H1 (cell line): ENCODE measurements at regions not wholly inside any gene's neighbourhood (a gene's known extent, or its start where the extent isn't known, plus 50 kb on each side); places are given as distances from the start of the nearest gene placed in this dataset.

ENCODE experiments used
- CTCF ChIA-PET: fragments of 300-600 bp; sonication (Branson Sonifier 250); formaldehyde crosslinking; loops from one replicate; lab custom pipeline; 2021; ENCODE audit not compliant: partially characterized antibody; lab: Charles Lee
- POLR2A ChIA-PET: fragments of 300-600 bp; sonication (Branson Sonifier 250); formaldehyde crosslinking; loops from one replicate; lab custom pipeline; 2021; ENCODE audit warnings: inconsistent platforms; ENCODE audit not compliant: partially characterized antibody; lab: Charles Lee
- DNase-seq, 2 experiments: peaks; one replicate each; pipeline versions ENCODE4 v3.0.0 to v3.0.0-alpha.2; 2010 to 2022; ENCODE audit warnings: low spot score in 2 of 2, low read depth in 1 of 2, mixed read lengths in 1 of 2
- FAIRE-seq: peaks from 2 replicates; lab custom pipeline; 2011; peaks lifted over from hg19 to GRCh38; lab: Jason Lieb, UNC
- H2AFZ ChIP-seq: 2 replicates; pipeline ENCODE4 v1.8.1; 2012; ENCODE audit warnings: low read length, inconsistent platforms
- H2AK5ac ChIP-seq: 2 replicates; pipeline ENCODE4 v1.6.1; 2013; ENCODE audit warnings: low read depth, low read length
- H2BK120ac ChIP-seq: replicated peaks from 2 replicates; pipeline ENCODE3; 2013; ENCODE audit warnings: low read depth, low read length, inconsistent platforms
- H2BK12ac ChIP-seq: 2 replicates; pipeline ENCODE4 v1.6.1; 2013; ENCODE audit warnings: low read depth, low read length
- H2BK15ac ChIP-seq: 2 replicates; pipeline ENCODE4 v1.6.1; 2013; ENCODE audit warnings: low read length
- H2BK20ac ChIP-seq: 2 replicates; pipeline ENCODE4 v1.6.1; 2013; ENCODE audit warnings: low read length
- H2BK5ac ChIP-seq: 2 replicates; pipeline ENCODE4 v1.6.1; 2013; ENCODE audit warnings: low read depth, low read length
- H3K14ac ChIP-seq: 2 replicates; pipeline ENCODE4 v1.6.1; 2013; ENCODE audit warnings: inconsistent platforms; ENCODE audit not compliant: insufficient read length
- H3K18ac ChIP-seq: 2 replicates; pipeline ENCODE4 v1.6.1; 2013; ENCODE audit warnings: low read length; ENCODE audit errors: extremely low read depth
- H3K23ac ChIP-seq: 2 replicates; pipeline ENCODE4 v1.6.1; 2013; ENCODE audit warnings: inconsistent platforms; ENCODE audit not compliant: insufficient read length
- H3K23me2 ChIP-seq: 2 replicates; pipeline ENCODE4 v1.6.1; 2013; ENCODE audit warnings: low read depth, low read length
- H3K27ac ChIP-seq: 2 replicates; pipeline ENCODE4 v1.6.1; 2011; ENCODE audit warnings: low read depth, low read length, inconsistent platforms
- H3K27me3 ChIP-seq, 4 experiments: replicated peaks in 1 of 4; 1 replicate in 1 of 4; 2 replicates in 3 of 4; pipeline versions ENCODE4 v1.6.1 to v1.8.1; 2011 to 2013; ENCODE audit warnings: low read length in 3 of 4, mild to moderate bottlenecking in 3 of 4, inconsistent platforms in 2 of 4, mixed read lengths in 2 of 4, moderate library complexity in 1 of 4; ENCODE audit not compliant: control insufficient read depth in 3 of 4, insufficient read depth in 3 of 4; ENCODE audit errors: extremely low read depth in 1 of 4
- H3K36me3 ChIP-seq, 4 experiments: 2 replicates each; pipeline versions ENCODE4 v1.6.1 to v1.8.1; 2011 to 2013; ENCODE audit warnings: mild to moderate bottlenecking in 4 of 4, low read length in 3 of 4, moderate library complexity in 2 of 4, control low read depth in 1 of 4, inconsistent platforms in 1 of 4; ENCODE audit not compliant: insufficient read depth in 4 of 4, control insufficient read depth in 2 of 4
- H3K4ac ChIP-seq: replicated peaks from 2 replicates; pipeline ENCODE3; 2013; ENCODE audit warnings: low read length, low read depth, mixed read lengths, inconsistent platforms; ENCODE audit not compliant: insufficient read length
- H3K4me1 ChIP-seq, 4 experiments: replicated peaks in 1 of 4; 1 replicate in 1 of 4; 2 replicates in 3 of 4; pipeline versions ENCODE4 v1.6.1 to v1.8.1; 2011 to 2013; ENCODE audit warnings: low read length in 3 of 4, inconsistent platforms in 2 of 4, mixed read lengths in 1 of 4; ENCODE audit not compliant: insufficient read depth in 4 of 4, control insufficient read depth in 3 of 4
- H3K4me2 ChIP-seq, 2 experiments: 2 replicates each; pipeline versions ENCODE4 v1.6.1 to v1.8.1; 2011 to 2013; ENCODE audit warnings: low read depth in 2 of 2, low read length in 2 of 2, control low read depth in 1 of 2, inconsistent platforms in 1 of 2, mild to moderate bottlenecking in 1 of 2; ENCODE audit not compliant: insufficient read depth in 1 of 2
- H3K4me3 ChIP-seq, 4 experiments: fragments of 200-600, 300-600 bp in 1 of 4; sonication (generic), shearing (Covaris generic), sonication (Bioruptor Twin) in 1 of 4; 2 replicates each; pipeline versions ENCODE4 v1.5.1 to v1.8.1; 2011 to 2016; ENCODE audit warnings: low read length in 4 of 4, low read depth in 3 of 4, control low read depth in 2 of 4, inconsistent platforms in 2 of 4, mild to moderate bottlenecking in 2 of 4, mixed read lengths in 1 of 4, moderate library complexity in 1 of 4; ENCODE audit not compliant: insufficient read depth in 2 of 4; ENCODE audit errors: extremely low read depth in 1 of 4
- H3K56ac ChIP-seq: replicated peaks from 2 replicates; pipeline ENCODE3; 2013; ENCODE audit warnings: low read depth, mild to moderate bottlenecking, mixed read lengths, low read length, inconsistent platforms; ENCODE audit not compliant: insufficient read length
- H3K79me1 ChIP-seq: 2 replicates; pipeline ENCODE4 v1.6.1; 2013; ENCODE audit warnings: low read depth, low read length, control low read depth
- H3K79me2 ChIP-seq, 2 experiments: 2 replicates each; pipeline versions ENCODE4 v1.6.1 to v1.8.1; 2012 to 2013; ENCODE audit warnings: low read length in 2 of 2, mild to moderate bottlenecking in 2 of 2, inconsistent platforms in 1 of 2; ENCODE audit not compliant: insufficient read depth in 2 of 2, control insufficient read depth in 1 of 2
- H3K9ac ChIP-seq, 4 experiments: replicated peaks in 1 of 4; 1 replicate in 1 of 4; 2 replicates in 3 of 4; pipeline versions ENCODE4 v1.6.1 to v1.8.1; 2011 to 2013; ENCODE audit warnings: low read depth in 3 of 4, low read length in 3 of 4, control low read depth in 2 of 4, mild to moderate bottlenecking in 2 of 4, moderate library complexity in 2 of 4, inconsistent platforms in 1 of 4; ENCODE audit errors: extremely low read depth in 1 of 4
- H3K9me3 ChIP-seq, 2 experiments: 2 replicates each; pipeline versions ENCODE4 v1.6.1 to v1.8.1; 2012 to 2013; ENCODE audit warnings: mild to moderate bottlenecking in 2 of 2, moderate library complexity in 2 of 2, control low read depth in 1 of 2, inconsistent platforms in 1 of 2, low read depth in 1 of 2, low read length in 1 of 2, mixed read lengths in 1 of 2; ENCODE audit not compliant: insufficient read depth in 2 of 2
- H4K20me1 ChIP-seq, 2 experiments: replicated peaks in 1 of 2; 2 replicates each; pipeline versions ENCODE3 to v1.8.1; 2011 to 2013; ENCODE audit warnings: inconsistent platforms in 2 of 2, low read length in 2 of 2, mild to moderate bottlenecking in 1 of 2; ENCODE audit not compliant: insufficient read depth in 2 of 2, control insufficient read depth in 1 of 2
- H4K5ac ChIP-seq: 2 replicates; pipeline ENCODE4 v1.6.1; 2013; ENCODE audit warnings: low read length, low read depth, mixed read lengths, inconsistent platforms; ENCODE audit not compliant: insufficient read length
- H4K8ac ChIP-seq: 2 replicates; pipeline ENCODE4 v1.8.0; 2013; ENCODE audit warnings: mild to moderate bottlenecking, moderate library complexity, low read length, inconsistent platforms; ENCODE audit not compliant: insufficient read depth; ENCODE audit errors: extremely low read depth
- H4K91ac ChIP-seq: replicated peaks from 2 replicates; pipeline ENCODE3; 2013; ENCODE audit warnings: low read length, mixed read lengths, inconsistent platforms; ENCODE audit not compliant: insufficient read length
- CBX8 ChIP-seq: fragments of 300-800, 300-1000 bp; sonication (generic); IDR thresholded peaks from 2 replicates; pipeline ENCODE4 v1.7.1; 2016; ENCODE audit warnings: low read depth, low read length, borderline replicate concordance
- JUN ChIP-seq: IDR thresholded peaks from 2 replicates; pipeline ENCODE4 v1.6.1; 2011; ENCODE audit warnings: low read depth, mild to moderate bottlenecking, improper control_type of control experiment, low read length
- RXRA ChIP-seq: IDR thresholded peaks from 2 replicates; pipeline ENCODE4 v1.6.1; 2011; ENCODE audit warnings: low read depth, mild to moderate bottlenecking, low read length, moderate library complexity; ENCODE audit not compliant: insufficient read depth
- TAF7 ChIP-seq: optimal IDR thresholded peaks from 2 replicates; pipeline ENCODE3; 2011; ENCODE audit warnings: low read depth, mild to moderate bottlenecking, inconsistent platforms, low read length, moderate library complexity, borderline replicate concordance
- whole genome bisulfite sequencing, 2 experiments: shearing (Covaris generic) in 1 of 2; methylation state at CpG; one replicate each; pipeline versions ENCODE4 v1.1.6 to v1.1.7; 2013 to 2015; ENCODE audit warnings: low lambda C conversion rate in 2 of 2, mixed read lengths in 2 of 2, inconsistent platforms in 1 of 2, low coverage in 1 of 2, missing lambda C conversion rate in 1 of 2; ENCODE audit not compliant: insufficient replicate concordance in 2 of 2, insufficient coverage in 1 of 2, insufficient read length in 1 of 2; ENCODE audit errors: extremely low coverage in 1 of 2, missing lambda C conversion rate in 1 of 2; 5-methylcytosine and 5-hydroxymethylcytosine counted together

DNA sequence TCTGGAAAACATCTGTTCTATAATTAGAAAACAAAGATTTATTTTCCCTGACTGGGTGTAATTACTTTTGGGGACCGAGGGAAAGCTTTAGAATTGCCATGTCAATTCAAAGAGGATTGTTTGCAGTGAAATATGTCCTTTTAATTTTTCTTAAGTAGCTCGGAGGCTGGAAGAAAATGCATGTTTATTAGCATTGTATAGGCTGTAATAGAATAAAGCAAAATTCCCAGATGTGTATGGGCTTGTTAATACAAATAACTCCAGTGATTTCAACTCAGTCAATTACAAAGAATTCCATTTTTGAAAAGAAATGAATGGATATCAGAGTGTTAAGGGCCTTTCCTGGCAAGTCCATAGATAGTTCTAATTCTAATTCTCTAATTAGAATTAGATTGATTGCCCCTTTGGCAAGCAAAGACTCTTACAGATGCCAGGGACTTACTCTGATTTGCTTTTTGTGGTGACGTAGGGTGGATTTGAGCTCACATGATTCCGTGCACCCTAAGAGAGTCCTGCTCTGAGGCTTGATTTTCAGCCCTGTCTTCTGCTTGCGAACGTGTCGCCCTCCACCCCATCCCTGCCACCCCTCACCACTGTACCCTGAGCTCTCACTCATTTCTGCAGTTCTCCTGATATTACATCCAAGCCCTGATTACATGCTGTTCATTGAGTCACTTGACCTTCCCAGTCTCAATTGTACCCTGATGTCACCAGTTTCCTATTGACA lies 70.0 kb upstream of the FAM20A start:
- Histone ChIP-seq H3K4me1 (no peaks in the 10 kb centered on the region), H2BK20ac (no peak overlapping the region), H4K91ac (no peak overlapping the region), H2BK120ac (no peak overlapping the region), H3K4ac (no peak overlapping the region), H3K4me2 (no peak overlapping the region), H4K8ac (no peak overlapping the region), H2AFZ (no peak overlapping the region), H2BK15ac (no peak overlapping the region), H4K5ac (no peak overlapping the region), H3K27ac (no peak overlapping the region), H3K23ac (no peak overlapping the region), H2AK5ac (no peak overlapping the region), H2BK12ac (no peak overlapping the region), H3K9ac (no peak overlapping the region), H3K79me2 (no peaks in the 10 kb centered on the region), H4K20me1 (no peaks in the 10 kb centered on the region), H3K4me3 (no peak overlapping the region), H3K18ac (no peak overlapping the region), H3K14ac (no peak overlapping the region), H3K9me3 (no peaks in the 10 kb centered on the region), H3K79me1 (no peaks in the 10 kb centered on the region), H3K27me3 (no peaks in the 10 kb centered on the region), H2BK5ac (no peak overlapping the region), H3K56ac (no peak overlapping the region), H3K36me3 (no peaks in the 10 kb centered on the region), H3K23me2 (no peaks in the 10 kb centered on the region)
- 88% methylated on average over 7 of the region's 7 CpGs; no CpG with 5 or more reads in 1 of the 2 experiments for WGBS, 2 experiments
- TF ChIP-seq RXRA (no peak), JUN (no peak), CBX8 (no peak), TAF7 (no peak)
- FAIRE-seq (no peak), DNase-seq (no peak)
- CTCF ChIA-PET: interaction anchor here (1.0 to 1.4 kb wide), 3 partner anchors 9 to 31 kb away, joined by 3 read pairs; no protein-coding TSS in a partner anchor
- POLR2A ChIA-PET: interaction anchor here (1.1 kb wide), 1 partner anchor 10 kb away, joined by 4 read pairs; no protein-coding TSS in a partner anchor
